ENCODE measurements at regions not wholly inside any gene's neighbourhood (a gene's known extent, or its start where the extent isn't known, plus 50 kb on each side); places are given as distances from the start of the nearest gene placed in this dataset.

GRCh38 chr3:164200053-164200823, 878.1 kb downstream of the SI start:
- intact Hi-C loops (cut with DNase I) = no loop called here
- ATAC-seq = no peak
- Histone ChIP-seq H3K27me3 (no peaks in the 10 kb centered on the region), H3K4me3 (no peak overlapping the region), H3K36me3 (no peaks in the 10 kb centered on the region), H3K9me3 (no peaks in the 10 kb centered on the region), H3K4me1 (no peaks in the 10 kb centered on the region), H3K27ac (no peak overlapping the region)
- no peak for DNase-seq
- TF ChIP-seq CTCF (IDR thresholded peaks at IDR 0.05) = no peak

GRCh38 chr3:164196477-164196876, 881.8 kb downstream of the SI start:
- DNase-seq (no peak), ATAC-seq (no peak)
- intact Hi-C loops (cut with DNase I) = no loop called here
- no peak for TF ChIP-seq CTCF (IDR thresholded peaks at IDR 0.05)
- Histone ChIP-seq H3K4me3 (no peak overlapping the region), H3K9me3 (no peaks in the 10 kb centered on the region), H3K27me3 (no peaks in the 10 kb centered on the region), H3K4me1 (no peaks in the 10 kb centered on the region), H3K27ac (no peak overlapping the region), H3K36me3 (no peaks in the 10 kb centered on the region)

- no peak overlapping the region for H3K27ac ChIP-seq
- no peak for ATAC-seq
Measured at GRCh38 chr3:164194842-164195241, 883.5 kb downstream of the SI start.

GRCh38 chr3:164192974-164193373, 885.3 kb downstream of the SI start:
- no peak for TF ChIP-seq CTCF (IDR thresholded peaks at IDR 0.05)
- intact Hi-C loops (cut with DNase I) = no loop called here
- Histone ChIP-seq H3K27ac (no peak overlapping the region), H3K36me3 (no peaks in the 10 kb centered on the region), H3K27me3 (no peaks in the 10 kb centered on the region), H3K4me1 (no peaks in the 10 kb centered on the region), H3K9me3 (no peaks in the 10 kb centered on the region), H3K4me3 (no peak overlapping the region)
- DNase-seq (no peak), ATAC-seq (peak; percentile 20)

More at GRCh38 chr3:164194842-164195241, 883.5 kb downstream of the SI start:
- intact Hi-C loops (cut with DNase I) = no loop called here
- DNase-seq = no peak
- H3K36me3 ChIP-seq = no peaks in the 10 kb centered on the region
- no peaks in the 10 kb centered on the region for H3K4me1 ChIP-seq
- H3K27me3 ChIP-seq = no peaks in the 10 kb centered on the region
- TF ChIP-seq CTCF (IDR thresholded peaks at IDR 0.05) = no peak
- no peak overlapping the region for H3K4me3 ChIP-seq
- no peaks in the 10 kb centered on the region for H3K9me3 ChIP-seq

- H3K4me1 ChIP-seq = no peaks in the 10 kb centered on the region
- no peaks in the 10 kb centered on the region for H3K27me3 ChIP-seq
- no peaks in the 10 kb centered on the region for H3K9me3 ChIP-seq
- TF ChIP-seq CTCF (IDR thresholded peaks at IDR 0.05) = no peak
- no peaks in the 10 kb centered on the region for H3K36me3 ChIP-seq
- no peak for ATAC-seq
- no peak overlapping the region for H3K4me3 ChIP-seq
- intact Hi-C loops (cut with DNase I) = no loop called here
- no peak overlapping the region for H3K27ac ChIP-seq
- no peak for DNase-seq
Measured at GRCh38 chr3:164190566-164190965, 887.7 kb downstream of the SI start.

Data from upper lobe of right lung (tissue), 1 donor.